GM12864 (cell line): ENCODE measurements at regions not wholly inside any gene's neighbourhood (a gene's known extent, or its start where the extent isn't known, plus 50 kb on each side); places are given as distances from the start of the nearest gene placed in this dataset.

Source experiments
- DNase-seq: peaks from one replicate; pipeline ENCODE4 v3.0.0-alpha.2; 2011; ENCODE audit warnings: low read depth
- H3K4me3 ChIP-seq: 2 replicates; pipeline ENCODE4 v1.5.1; 2011; ENCODE audit warnings: mild to moderate bottlenecking, low read depth, low read length, control low read depth
- TF ChIP-seq, protein P1 (sequence below): IDR thresholded peaks from 2 replicates; pipeline ENCODE4 v1.5.1; 2011; ENCODE audit warnings: low read depth, mild to moderate bottlenecking, moderate library complexity, low read length, control low read depth, inconsistent platforms; ENCODE audit errors: missing control alignments

DNA sequence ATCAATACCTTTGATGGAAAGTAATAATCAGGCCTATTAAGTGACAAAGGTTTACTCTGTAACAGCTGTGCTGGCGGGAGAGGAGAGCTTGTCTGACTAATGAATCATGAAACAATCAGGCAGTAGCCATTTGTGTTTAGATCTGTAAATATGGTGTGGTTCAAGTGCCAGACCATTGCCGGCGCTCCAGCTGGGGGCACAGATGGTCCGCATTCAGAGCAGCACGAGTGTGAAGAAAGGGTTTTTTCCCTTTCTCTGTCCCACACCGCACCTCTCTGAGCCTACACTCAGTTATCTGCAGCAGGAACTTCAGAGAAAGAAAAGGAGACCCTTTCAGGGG, 111.3 kb upstream of the PAQR3 start:
- H3K4me3 ChIP-seq = no peak overlapping the region
- TF ChIP-seq, protein P1, sequence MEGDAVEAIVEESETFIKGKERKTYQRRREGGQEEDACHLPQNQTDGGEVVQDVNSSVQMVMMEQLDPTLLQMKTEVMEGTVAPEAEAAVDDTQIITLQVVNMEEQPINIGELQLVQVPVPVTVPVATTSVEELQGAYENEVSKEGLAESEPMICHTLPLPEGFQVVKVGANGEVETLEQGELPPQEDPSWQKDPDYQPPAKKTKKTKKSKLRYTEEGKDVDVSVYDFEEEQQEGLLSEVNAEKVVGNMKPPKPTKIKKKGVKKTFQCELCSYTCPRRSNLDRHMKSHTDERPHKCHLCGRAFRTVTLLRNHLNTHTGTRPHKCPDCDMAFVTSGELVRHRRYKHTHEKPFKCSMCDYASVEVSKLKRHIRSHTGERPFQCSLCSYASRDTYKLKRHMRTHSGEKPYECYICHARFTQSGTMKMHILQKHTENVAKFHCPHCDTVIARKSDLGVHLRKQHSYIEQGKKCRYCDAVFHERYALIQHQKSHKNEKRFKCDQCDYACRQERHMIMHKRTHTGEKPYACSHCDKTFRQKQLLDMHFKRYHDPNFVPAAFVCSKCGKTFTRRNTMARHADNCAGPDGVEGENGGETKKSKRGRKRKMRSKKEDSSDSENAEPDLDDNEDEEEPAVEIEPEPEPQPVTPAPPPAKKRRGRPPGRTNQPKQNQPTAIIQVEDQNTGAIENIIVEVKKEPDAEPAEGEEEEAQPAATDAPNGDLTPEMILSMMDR = no peak
- DNase-seq = no peak

DNA sequence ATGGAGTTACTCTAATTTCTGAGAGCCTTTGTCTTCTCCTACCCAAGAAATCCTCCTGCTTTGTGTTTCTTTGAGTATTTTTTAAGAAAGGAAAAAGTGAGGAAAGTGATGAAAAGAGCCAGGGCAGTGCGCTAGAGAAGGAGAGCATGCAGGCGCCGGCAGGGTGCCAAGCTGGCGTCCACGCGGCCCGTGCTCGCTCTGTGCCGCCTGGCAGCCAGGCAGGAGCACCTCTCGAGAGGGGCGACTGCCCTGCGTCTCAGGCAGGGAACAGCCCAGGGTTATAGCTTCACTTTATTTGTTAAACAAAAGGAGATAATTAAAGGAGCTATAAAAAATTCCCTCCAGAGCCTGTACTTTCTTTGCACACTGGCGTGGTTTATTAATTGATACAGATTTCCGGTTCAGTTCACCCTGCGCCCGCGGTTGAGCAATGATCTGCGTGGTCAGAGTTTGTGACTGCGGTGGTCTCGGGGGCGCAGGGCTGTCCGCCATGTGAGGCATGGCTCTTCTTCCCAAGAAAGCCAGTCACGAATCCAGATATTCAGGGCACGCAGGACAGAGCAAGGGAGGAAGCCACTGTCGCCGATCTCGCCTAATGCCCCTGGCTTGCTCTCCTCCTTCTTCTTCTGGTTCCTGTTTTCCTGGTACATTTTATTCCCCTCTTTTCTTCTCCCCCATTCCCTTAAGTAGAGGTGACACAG, 110.8 kb upstream of the PAQR3 start:
- TF ChIP-seq, protein P1 = no peak
- no peak for DNase-seq
- H3K4me3 ChIP-seq = no peak overlapping the region

DNA sequence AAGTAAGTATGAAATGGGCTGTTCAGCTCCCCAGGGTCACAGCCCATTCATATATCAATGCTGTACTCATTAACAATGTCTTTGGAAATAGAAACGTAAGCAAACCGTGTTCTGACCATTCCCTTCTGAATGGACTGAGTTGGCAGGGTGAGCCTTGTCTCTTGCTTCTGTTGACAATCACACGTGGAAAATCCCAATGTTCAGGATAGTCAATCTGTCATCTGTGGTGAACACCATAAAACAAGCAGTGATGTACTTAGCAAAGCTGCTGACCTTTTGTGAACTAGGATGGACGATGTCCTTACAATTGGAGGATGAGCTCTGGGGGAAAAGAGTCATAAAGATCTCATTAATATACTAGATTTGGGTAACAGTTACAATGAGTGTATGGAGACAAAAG, 109.6 kb upstream of the PAQR3 start:
- DNase-seq = no peak
- TF ChIP-seq, protein P1 = no peak

DNA sequence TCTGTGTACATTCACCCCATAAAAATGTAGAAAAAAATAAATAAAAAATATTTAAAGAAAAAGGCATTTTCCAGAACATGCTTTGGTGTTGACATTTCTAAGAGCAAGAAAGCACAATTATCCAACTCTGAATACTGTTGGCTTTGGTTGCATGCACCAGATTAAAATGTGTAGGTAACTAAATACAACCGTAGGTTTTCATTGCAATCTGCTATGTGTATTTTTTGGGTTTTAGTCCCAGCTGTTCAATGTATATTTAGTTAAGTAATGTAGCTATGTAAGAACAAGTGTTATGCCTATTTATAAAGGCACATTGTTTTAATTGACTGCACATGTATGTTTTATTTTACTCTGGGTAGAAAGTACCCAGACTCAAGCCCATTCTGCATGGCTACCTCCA, 108.1 kb upstream of the PAQR3 start:
- TF ChIP-seq, protein P1 = no peak
- no peak for DNase-seq
- H3K4me3 ChIP-seq = no peak overlapping the region

More for the DNA sequence above, 109.6 kb upstream of the PAQR3 start:
- no peak overlapping the region for H3K4me3 ChIP-seq

DNA sequence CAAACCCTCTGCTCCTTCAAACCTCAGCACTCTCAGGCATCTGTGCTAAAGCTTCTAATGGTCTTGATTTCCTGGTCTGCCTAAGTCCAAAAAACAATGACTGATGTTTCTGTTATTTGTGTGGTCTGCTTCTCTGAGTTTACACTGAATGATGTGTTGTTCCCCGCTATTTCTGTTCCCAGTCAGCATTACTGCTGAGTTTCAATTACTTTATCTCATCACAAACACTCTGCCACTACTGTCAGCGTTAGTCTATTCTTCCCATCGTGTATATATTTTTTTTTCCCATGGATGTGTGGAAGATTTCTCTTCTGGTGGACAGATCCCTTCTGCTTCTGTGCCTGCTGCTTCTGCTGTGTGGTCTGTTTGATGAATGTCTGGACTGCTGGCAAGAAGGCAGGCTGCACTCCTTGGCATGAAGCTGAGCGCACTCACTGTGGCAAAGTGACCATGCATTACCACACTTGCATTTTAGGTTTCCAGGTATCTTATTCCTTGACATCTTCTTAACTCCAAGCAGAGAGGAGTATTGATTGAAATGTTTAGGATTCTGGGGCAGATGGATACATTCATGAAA, 106.9 kb upstream of the PAQR3 start:
- DNase-seq = no peak
- TF ChIP-seq, protein P1 = no peak
- no peak overlapping the region for H3K4me3 ChIP-seq

DNA sequence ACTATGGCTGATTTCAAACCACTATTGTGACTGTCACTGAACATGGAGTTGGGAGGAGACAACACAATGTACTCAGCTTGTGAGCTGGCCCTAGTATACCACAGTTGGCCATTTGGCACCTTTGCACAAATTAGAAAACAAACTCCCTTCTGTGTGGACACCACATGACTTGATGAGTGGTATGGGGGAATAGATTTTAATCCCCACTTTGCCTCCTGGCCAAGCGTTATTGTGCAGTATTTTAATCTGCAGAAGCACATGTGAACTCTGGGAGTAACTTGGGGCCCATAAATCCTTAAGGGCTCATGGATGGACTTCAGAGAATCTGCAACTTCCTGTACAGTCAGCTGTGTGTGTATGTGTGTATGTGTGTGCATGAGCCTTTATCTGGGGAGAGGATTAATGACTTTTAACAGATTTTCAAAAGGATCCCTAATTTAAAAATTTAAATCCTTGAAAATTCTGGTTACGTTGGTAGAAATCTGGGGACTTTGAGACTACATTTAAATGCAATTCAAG, 105.0 kb upstream of the PAQR3 start:
- DNase-seq = no peak
- no peak overlapping the region for H3K4me3 ChIP-seq
- TF ChIP-seq, protein P1 = no peak

DNA sequence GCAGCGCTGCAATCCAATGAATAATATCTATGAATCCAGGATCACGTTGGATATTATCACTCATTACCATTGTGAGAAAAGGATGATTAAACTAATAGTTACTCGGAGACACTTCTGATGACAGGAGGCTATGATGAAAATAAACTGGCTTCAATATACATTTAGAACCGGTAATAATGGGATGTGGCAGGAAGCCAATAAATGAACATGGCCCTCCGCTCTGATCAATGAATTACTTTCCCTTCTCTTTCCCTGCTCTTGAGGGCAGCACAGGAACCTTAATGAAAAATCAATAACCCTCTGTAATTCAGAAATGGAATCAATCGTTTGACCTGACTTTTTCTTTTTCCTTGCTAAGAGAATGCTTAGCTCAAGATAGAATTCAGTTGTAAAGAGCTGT, 103.9 kb upstream of the PAQR3 start:
- no peak for DNase-seq
- no peak overlapping the region for H3K4me3 ChIP-seq
- TF ChIP-seq, protein P1 = no peak
